ENCODE measurements at regions not wholly inside any gene's neighbourhood (a gene's known extent, or its start where the extent isn't known, plus 50 kb on each side); places are given as distances from the start of the nearest gene placed in this dataset.
A peak's percentile ranks its signal among the peaks of the same experiment; 100 is the strongest.

- peak overlapping the region; percentile 20; the same call in 1 of the 2 replicates for H2AK5ac ChIP-seq (ENCODE audit: low read depth, low read length)
- peak overlapping the region; percentile 52 to 76; a peak in 3 of 4 replicates for H4K8ac ChIP-seq (ENCODE audit: low read depth in 2 of 2, low read length in 2 of 2)
- in situ Hi-C loops (cut with MboI; ENCODE audit: low sequenced_read_pairs), result loop anchor here (25.0 kb wide), 1 partner anchor 190 kb away; the partner anchor contains the start of gene EFNB1
- dilution Hi-C loops (cut with HindIII; ENCODE audit: low sequenced_read_pairs, unreplicated experiment), result no loop called here
- H3K23ac ChIP-seq (ENCODE audit: low read depth, low read length), result no peak overlapping the region
- H3K14ac ChIP-seq (replicated peaks; ENCODE audit: low read depth, low read length), result peak overlapping the region; percentile 85
- ChIA-PET CTCF (interaction anchor here (1.0 kb wide), 1 partner anchor 200 kb away, joined by 4 read pairs; no protein-coding TSS in a partner anchor), POLR2A (ENCODE audit: unreplicated experiment) (no interaction called here)
- peak overlapping the region; percentile 80 for H2BK20ac ChIP-seq (ENCODE audit: low read depth, low read length)
- WGBS, 2 experiments (ENCODE audit: extremely low coverage in 2 of 2, insufficient read length in 1 of 2), result no CpG with 5 or more reads among the region's 11 CpGs
- peak overlapping the region; percentile 91 for H2BK5ac ChIP-seq (ENCODE audit: low read depth, low read length, poor library complexity, severe bottlenecking)
- H3K9me3 ChIP-seq (ENCODE audit: control insufficient read depth, insufficient read depth, low read length), result no peaks in the 10 kb centered on the region
- H2BK120ac ChIP-seq (ENCODE audit: low read depth, low read length), result peak overlapping the region; percentile 97
- H3K56ac ChIP-seq (ENCODE audit: extremely low read depth, insufficient read depth, low read length), result peak overlapping the region; percentile 17; the same call in 1 of the 2 replicates
- peak overlapping the region; percentile 44 for H4K5ac ChIP-seq (ENCODE audit: low read depth, low read length)
- no peaks in the 10 kb centered on the region for H3K36me3 ChIP-seq (ENCODE audit: control insufficient read depth, insufficient read depth, low read length)
- peak overlapping the region; percentile 79; the same call in 1 of the 3 replicates for H2BK15ac ChIP-seq (ENCODE audit: low read depth, low read length)
- peak; percentile 77 for ATAC-seq (ENCODE audit: low read depth)
- H3K4me3 ChIP-seq (ENCODE audit: insufficient read depth, low read depth, low read length), result no peak overlapping the region
- H4K20me1 ChIP-seq (ENCODE audit: insufficient read depth, low read length), result no peaks in the 10 kb centered on the region
- no TSS peak for BruUV-seq (replicated peaks)
- peak overlapping the region; percentile 84 for H3K27ac ChIP-seq (ENCODE audit: insufficient read depth, low read length)
- peak; percentile 93 for DNase-seq
- H3K9me1 ChIP-seq (ENCODE audit: insufficient read depth, low read length), result peaks cover 11% of the 10 kb centered on the region; the same call in 1 of the 2 replicates
- H2AK9ac ChIP-seq (replicated peaks; ENCODE audit: low read depth, low read length, poor library complexity), result peak overlapping the region; percentile 78
- H3K27me3 ChIP-seq (ENCODE audit: control insufficient read depth, insufficient read depth, low read length), result peaks cover 2% of the 10 kb centered on the region; the same call in 1 of the 2 replicates
- H3K79me1 ChIP-seq (ENCODE audit: low read depth in 1 of 2, low read length in 2 of 2), result no peaks in the 10 kb centered on the region
- no peak overlapping the region for H3K9ac ChIP-seq (ENCODE audit: low read depth, low read length)
- peak overlapping the region; percentile 15; the same call in 1 of the 2 replicates for H3K4me2 ChIP-seq (ENCODE audit: low read depth, low read length)
- peak overlapping the region; percentile 88 for H4K91ac ChIP-seq (ENCODE audit: insufficient read depth, low read depth, low read length)
- H3K4ac ChIP-seq (ENCODE audit: low read depth, low read length), result peak overlapping the region; percentile 93
- TF ChIP-seq POLR2A (IDR thresholded peaks at IDR 0.05; ENCODE audit: low read depth, low read length), result no peak
- peak; percentile 72 for TF ChIP-seq BHLHE40 (IDR thresholded peaks at IDR 0.05; ENCODE audit: low read depth, low read length)
- TF ChIP-seq MAFK (IDR thresholded peaks at IDR 0.05; ENCODE audit: low read depth, low read length), result no peak
- TF ChIP-seq RCOR1 (IDR thresholded peaks at IDR 0.05; ENCODE audit: insufficient replicate concordance, low read length), result no peak
- 0 out of 2 replicates have a peak, but pooled peaks have one; percentile 42 for TF ChIP-seq MXI1 (IDR thresholded peaks at IDR 0.05; ENCODE audit: borderline replicate concordance, low read depth, low read length)
- no peak for TF ChIP-seq MAZ (IDR thresholded peaks at IDR 0.05; ENCODE audit: borderline replicate concordance, low read depth, low read length)
- TF ChIP-seq CTCF (conservative IDR thresholded peaks at IDR 0.05; ENCODE audit: low read depth, low read length), result no peak
- peak; percentile 67 for TF ChIP-seq FOS (IDR thresholded peaks at IDR 0.05; ENCODE audit: low read depth, low read length)
- TF ChIP-seq RFX5 (IDR thresholded peaks at IDR 0.05; ENCODE audit: low read depth, low read length), result no peak
- no peak for TF ChIP-seq CEBPB (IDR thresholded peaks at IDR 0.05; ENCODE audit: low read depth, low read length)
- intact Hi-C loops (cut with micrococcal nuclease), result no loop called here
- H3K18ac ChIP-seq (ENCODE audit: low read depth, low read length), result peak overlapping the region; percentile 65
- H3K4me1 ChIP-seq (ENCODE audit: control insufficient read depth, insufficient read depth, low read length), result peaks cover 20% of the 10 kb centered on the region
- H2AFZ ChIP-seq (replicated peaks; ENCODE audit: low read length, poor library complexity), result peak overlapping the region; percentile 86
Observed at GRCh38 chrX:69027181-69028005, 137.9 kb downstream of the PJA1 start.

All from IMR-90 (cell line).